Cardiac fibroblast (primary cell): ENCODE measurements at regions not wholly inside any gene's neighbourhood (a gene's known extent, or its start where the extent isn't known, plus 50 kb on each side); places are given as distances from the start of the nearest gene placed in this dataset.

Source experiments
- DNase-seq, 2 donors: peaks; one replicate each; pipeline versions ENCODE4 v3.0.0 to v3.0.0-alpha.2; 2010; ENCODE audit warnings: low read depth in 2 of 2
- H3K4me3 ChIP-seq, 2 donors: replicated peaks in 1 of 2; 1 replicate in 1 of 2; 2 replicates in 1 of 2; pipeline ENCODE4 v1.5.1; 2011; ENCODE audit warnings: low read depth in 2 of 2, low read length in 2 of 2, mild to moderate bottlenecking in 2 of 2, moderate library complexity in 1 of 2
- CTCF ChIP-seq: IDR thresholded peaks from one replicate; pipeline ENCODE4 v1.5.1; 2011; ENCODE audit warnings: low read depth, mild to moderate bottlenecking, low read length, inconsistent platforms

DNA sequence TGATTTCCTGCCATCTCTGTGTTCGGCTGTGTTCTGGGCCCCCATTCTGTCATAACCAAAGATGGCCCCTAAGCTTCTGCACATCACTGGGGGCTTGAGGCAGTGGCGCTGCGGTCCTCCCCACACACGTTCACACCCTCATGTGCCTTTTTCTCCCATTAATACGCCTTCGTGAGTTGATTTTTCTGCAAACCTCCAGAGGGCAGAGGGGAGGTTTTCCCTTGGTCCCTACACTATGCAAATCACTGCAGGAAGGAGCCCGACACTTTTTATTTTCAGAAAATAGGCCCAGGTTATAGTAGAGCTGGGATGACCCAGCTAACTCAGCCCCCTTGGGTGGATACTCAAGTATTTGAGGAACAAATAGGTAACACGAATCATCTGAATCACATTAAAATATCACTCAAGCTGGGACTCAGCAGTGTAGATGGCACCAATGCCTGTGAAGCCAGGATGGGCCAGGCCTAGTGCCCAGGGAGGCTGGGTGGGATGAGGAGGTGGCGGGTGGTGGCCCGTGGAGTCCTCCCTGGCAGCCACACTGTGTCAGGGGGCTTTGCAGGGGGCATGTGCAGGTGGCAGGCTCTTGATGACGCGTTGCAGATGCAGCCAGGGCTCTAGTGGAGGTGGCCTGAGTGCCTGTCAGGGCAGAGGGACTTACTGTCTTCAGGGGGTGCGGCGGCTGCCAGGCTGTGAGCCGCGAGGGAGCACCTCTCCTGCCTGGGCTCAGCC is 234.3 kb downstream of the TEX29 start:
- TF ChIP-seq CTCF: no peak
- DNase-seq: no peak
- no peak overlapping the region for H3K4me3 ChIP-seq

DNA sequence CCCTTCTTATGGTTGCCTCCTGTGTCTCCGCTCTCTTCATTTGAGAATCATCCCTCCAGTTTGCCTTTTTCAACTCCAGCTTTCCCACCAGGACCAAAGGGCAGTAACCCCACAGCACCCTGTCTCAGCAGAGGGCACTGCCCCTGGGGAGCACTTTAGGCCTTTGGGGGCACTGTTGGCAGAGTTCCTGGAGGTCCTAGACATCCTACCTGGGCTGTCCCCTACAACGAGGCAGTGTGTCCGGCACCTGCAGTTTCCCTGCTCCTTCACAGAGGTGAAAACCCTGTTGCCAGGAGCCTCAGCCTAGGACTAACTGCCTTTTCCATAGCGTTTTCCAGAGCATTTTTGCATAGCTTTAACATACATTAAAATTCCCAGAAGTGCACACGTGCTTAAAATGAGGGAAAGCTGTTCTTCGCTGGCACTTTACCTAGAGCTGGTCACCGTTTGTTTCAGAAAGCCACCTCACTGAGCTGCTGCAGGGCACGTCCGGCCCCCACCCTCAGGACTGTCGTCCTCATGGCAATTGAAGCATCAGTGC is 234.9 kb downstream of the TEX29 start:
- DNase-seq: no peak
- TF ChIP-seq CTCF: no peak
- H3K4me3 ChIP-seq: no peak overlapping the region

GRCh38 chr13:111555903-111556302 is 235.5 kb downstream of the TEX29 start:
- TF ChIP-seq CTCF: no peak
- no peak overlapping the region for H3K4me3 ChIP-seq
- DNase-seq: no peak

- no peak overlapping the region for H3K4me3 ChIP-seq
- no peak for TF ChIP-seq CTCF
- DNase-seq: no peak
Measured at GRCh38 chr13:111556496-111556895, 236.1 kb downstream of the TEX29 start.

DNA sequence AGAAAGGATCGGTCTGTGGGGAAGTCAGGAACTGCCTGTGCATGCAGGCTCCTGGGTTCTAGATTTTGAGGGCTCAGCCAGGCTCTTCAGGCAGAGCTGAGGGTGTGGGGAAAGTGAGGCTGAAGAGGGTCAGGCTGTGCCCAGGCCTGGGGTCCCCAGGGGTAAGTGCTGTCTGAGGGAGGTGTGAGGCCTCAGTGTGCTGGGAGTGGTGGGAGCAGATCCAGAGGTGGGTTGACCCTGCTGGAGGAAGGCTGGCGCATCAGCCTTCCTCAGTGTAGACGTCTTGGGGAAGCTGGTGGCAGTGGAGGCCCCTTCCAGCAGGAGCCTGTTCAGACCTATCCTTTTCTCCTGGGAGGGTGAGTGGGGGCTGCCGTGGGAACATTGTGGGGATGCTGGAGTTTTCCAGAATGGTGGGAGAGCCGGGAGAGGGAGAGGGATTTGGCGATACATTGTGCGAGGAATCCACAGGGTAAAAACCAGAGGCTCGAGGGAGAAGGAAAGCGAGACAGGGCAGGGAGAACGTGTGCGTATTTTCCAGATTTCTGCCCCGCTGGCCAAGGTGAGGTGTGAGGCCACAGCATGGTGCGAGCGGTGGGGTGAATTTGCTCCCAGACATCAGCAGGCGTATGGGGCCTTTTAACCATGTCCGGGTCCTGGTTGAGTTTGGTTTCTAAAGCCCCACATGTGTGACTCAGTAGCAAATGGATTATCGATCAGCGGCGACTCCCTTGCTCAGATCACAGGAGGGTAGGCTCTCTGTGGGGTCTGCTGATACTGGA is 237.7 kb downstream of the TEX29 start:
- no peak for TF ChIP-seq CTCF
- H3K4me3 ChIP-seq: no peak overlapping the region
- no peak for DNase-seq

GRCh38 chr13:111558700-111559088 is 238.3 kb downstream of the TEX29 start:
- DNase-seq: no peak
- no peak for TF ChIP-seq CTCF
- no peak overlapping the region for H3K4me3 ChIP-seq
